ENCODE measurements at regions not wholly inside any gene's neighbourhood (a gene's known extent, or its start where the extent isn't known, plus 50 kb on each side); places are given as distances from the start of the nearest gene placed in this dataset.

DNA sequence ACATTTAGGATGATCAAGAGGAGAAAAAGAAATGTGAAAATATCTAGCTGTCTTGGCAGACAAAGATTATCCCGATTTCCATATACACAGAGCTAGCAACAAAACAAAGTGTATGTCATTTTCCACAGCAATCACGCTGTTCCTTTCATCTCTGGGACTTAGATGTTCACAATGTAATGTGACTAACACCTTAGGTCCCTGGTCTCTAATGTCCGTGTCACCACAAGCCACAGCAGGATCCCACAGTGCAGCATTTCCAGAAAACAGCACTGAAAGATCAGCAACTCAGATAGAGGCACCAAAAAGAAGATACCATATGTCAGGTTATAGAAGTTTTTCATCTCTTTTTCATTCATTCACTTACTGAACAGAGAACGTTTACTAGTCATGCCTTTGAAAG lies 118.0 kb upstream of the TNPO1 start:
- TF ChIP-seq POLR2A (IDR thresholded peaks at IDR 0.05) (no peak), EP300 (IDR thresholded peaks at IDR 0.05) (no peak), POLR2AphosphoS5 (IDR thresholded peaks at IDR 0.05) (no peak)
- TF ChIP-seq, protein P1, sequence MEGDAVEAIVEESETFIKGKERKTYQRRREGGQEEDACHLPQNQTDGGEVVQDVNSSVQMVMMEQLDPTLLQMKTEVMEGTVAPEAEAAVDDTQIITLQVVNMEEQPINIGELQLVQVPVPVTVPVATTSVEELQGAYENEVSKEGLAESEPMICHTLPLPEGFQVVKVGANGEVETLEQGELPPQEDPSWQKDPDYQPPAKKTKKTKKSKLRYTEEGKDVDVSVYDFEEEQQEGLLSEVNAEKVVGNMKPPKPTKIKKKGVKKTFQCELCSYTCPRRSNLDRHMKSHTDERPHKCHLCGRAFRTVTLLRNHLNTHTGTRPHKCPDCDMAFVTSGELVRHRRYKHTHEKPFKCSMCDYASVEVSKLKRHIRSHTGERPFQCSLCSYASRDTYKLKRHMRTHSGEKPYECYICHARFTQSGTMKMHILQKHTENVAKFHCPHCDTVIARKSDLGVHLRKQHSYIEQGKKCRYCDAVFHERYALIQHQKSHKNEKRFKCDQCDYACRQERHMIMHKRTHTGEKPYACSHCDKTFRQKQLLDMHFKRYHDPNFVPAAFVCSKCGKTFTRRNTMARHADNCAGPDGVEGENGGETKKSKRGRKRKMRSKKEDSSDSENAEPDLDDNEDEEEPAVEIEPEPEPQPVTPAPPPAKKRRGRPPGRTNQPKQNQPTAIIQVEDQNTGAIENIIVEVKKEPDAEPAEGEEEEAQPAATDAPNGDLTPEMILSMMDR (IDR thresholded peaks at IDR 0.05), result no peak
- H3K4me1 ChIP-seq, result no peaks in the 10 kb centered on the region
- intact Hi-C loops (cut with DNase I; ENCODE audit: low total_unique reads), result no loop called here
- WGBS, 5 donors, result 59 to 70% (median 66%) methylated on average over 4 of the region's 4 CpGs
- H3K9me3 ChIP-seq, result no peaks in the 10 kb centered on the region
- no peaks in the 10 kb centered on the region for H3K36me3 ChIP-seq
- no peak for DNase-seq
- H3K27ac ChIP-seq, result no peak overlapping the region
- H3K4me3 ChIP-seq, result no peak overlapping the region
- H3K27me3 ChIP-seq, result no peaks in the 10 kb centered on the region

DNA sequence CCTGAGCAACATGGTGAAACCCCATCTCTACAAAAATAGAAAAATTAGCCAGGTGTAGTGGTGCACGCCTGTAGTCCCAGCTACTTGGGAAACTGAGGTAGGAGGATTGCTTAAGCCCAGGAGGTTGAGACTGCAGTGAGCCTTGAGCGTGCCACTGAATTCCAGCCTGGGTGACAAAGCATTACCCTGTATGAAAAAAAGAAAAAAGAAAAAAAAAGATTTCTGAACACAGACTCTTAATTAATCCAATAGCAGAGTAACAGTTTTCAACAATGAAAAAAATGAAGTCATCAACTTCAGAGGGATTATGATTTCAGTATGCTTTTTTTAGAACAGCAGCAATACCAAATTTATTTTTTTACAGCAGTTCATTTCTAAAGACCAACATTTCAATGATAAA lies 118.8 kb upstream of the TNPO1 start:
- TF ChIP-seq, protein P1 (IDR thresholded peaks at IDR 0.05), result no peak
- TF ChIP-seq POLR2AphosphoS5 (IDR thresholded peaks at IDR 0.05) (no peak), EP300 (IDR thresholded peaks at IDR 0.05) (no peak), POLR2A (IDR thresholded peaks at IDR 0.05) (no peak)
- 86 to 96% (median 94%) methylated on average over 2 of the region's 2 CpGs for WGBS, 5 donors
- intact Hi-C loops (cut with DNase I; ENCODE audit: low total_unique reads), result no loop called here
- Histone ChIP-seq H3K27ac (no peak overlapping the region), H3K9me3 (no peaks in the 10 kb centered on the region), H3K4me3 (no peak overlapping the region), H3K36me3 (no peaks in the 10 kb centered on the region), H3K4me1 (no peaks in the 10 kb centered on the region), H3K27me3 (no peaks in the 10 kb centered on the region)
- DNase-seq, result no peak

- intact Hi-C loops (cut with DNase I; ENCODE audit: low total_unique reads), result no loop called here
- DNase-seq, result no peak
- Histone ChIP-seq H3K27me3 (no peaks in the 10 kb centered on the region), H3K4me3 (no peak overlapping the region), H3K9me3 (no peaks in the 10 kb centered on the region), H3K27ac (no peak overlapping the region), H3K36me3 (no peaks in the 10 kb centered on the region), H3K4me1 (no peaks in the 10 kb centered on the region)
- TF ChIP-seq POLR2A (IDR thresholded peaks at IDR 0.05) (no peak), EP300 (IDR thresholded peaks at IDR 0.05) (no peak), POLR2AphosphoS5 (IDR thresholded peaks at IDR 0.05) (no peak)
- TF ChIP-seq, protein P1 (IDR thresholded peaks at IDR 0.05), result no peak
Observed at GRCh38 chr5:72695659-72696058, 120.8 kb upstream of the TNPO1 start.

DNA sequence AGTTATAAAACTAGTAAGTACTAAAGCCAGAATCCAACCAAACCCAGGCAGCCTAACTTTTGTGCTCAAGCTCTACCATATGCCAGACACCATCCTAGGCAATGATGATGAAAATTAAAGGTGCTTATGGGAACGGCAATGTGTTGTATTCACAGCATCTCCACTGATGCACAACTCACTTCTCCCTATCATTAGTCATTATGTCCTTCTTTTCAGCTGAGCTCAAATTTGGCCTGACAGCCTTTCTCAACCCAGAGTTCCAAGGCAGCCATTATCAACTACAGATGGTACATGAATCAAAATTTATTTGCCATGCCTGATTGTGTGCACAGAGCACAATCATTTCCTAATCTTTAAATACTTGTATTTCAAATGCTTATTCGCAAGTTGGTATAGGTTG lies 121.6 kb upstream of the TNPO1 start:
- no peak overlapping the region for H3K4me3 ChIP-seq
- no peaks in the 10 kb centered on the region for H3K36me3 ChIP-seq
- WGBS, 5 donors, result 83 to 95% (median 87%) methylated on average over 2 of the region's 2 CpGs
- H3K9me3 ChIP-seq, result no peaks in the 10 kb centered on the region
- intact Hi-C loops (cut with DNase I; ENCODE audit: low total_unique reads), result no loop called here
- no peak for DNase-seq
- TF ChIP-seq EP300 (IDR thresholded peaks at IDR 0.05), result no peak
- TF ChIP-seq POLR2AphosphoS5 (IDR thresholded peaks at IDR 0.05), result no peak
- TF ChIP-seq, protein P1 (IDR thresholded peaks at IDR 0.05), result no peak
- TF ChIP-seq POLR2A (IDR thresholded peaks at IDR 0.05), result no peak
- no peak overlapping the region for H3K27ac ChIP-seq
- no peaks in the 10 kb centered on the region for H3K4me1 ChIP-seq
- no peaks in the 10 kb centered on the region for H3K27me3 ChIP-seq
